H1 (cell line): ENCODE measurements at regions not wholly inside any gene's neighbourhood (a gene's known extent, or its start where the extent isn't known, plus 50 kb on each side); places are given as distances from the start of the nearest gene placed in this dataset.

Source experiments
- CTCF ChIA-PET: fragments of 300-600 bp; sonication (Branson Sonifier 250); formaldehyde crosslinking; loops from one replicate; lab custom pipeline; 2021; ENCODE audit not compliant: partially characterized antibody; lab: Charles Lee
- POLR2A ChIA-PET: fragments of 300-600 bp; sonication (Branson Sonifier 250); formaldehyde crosslinking; loops from one replicate; lab custom pipeline; 2021; ENCODE audit warnings: inconsistent platforms; ENCODE audit not compliant: partially characterized antibody; lab: Charles Lee
- DNase-seq, 2 experiments: peaks; one replicate each; pipeline versions ENCODE4 v3.0.0 to v3.0.0-alpha.2; 2010 to 2022; ENCODE audit warnings: low spot score in 2 of 2, low read depth in 1 of 2, mixed read lengths in 1 of 2
- FAIRE-seq: peaks from 2 replicates; lab custom pipeline; 2011; peaks lifted over from hg19 to GRCh38; lab: Jason Lieb, UNC
- H2AFZ ChIP-seq: 2 replicates; pipeline ENCODE4 v1.8.1; 2012; ENCODE audit warnings: low read length, inconsistent platforms
- H2AK5ac ChIP-seq: 2 replicates; pipeline ENCODE4 v1.6.1; 2013; ENCODE audit warnings: low read depth, low read length
- H2BK120ac ChIP-seq: replicated peaks from 2 replicates; pipeline ENCODE3; 2013; ENCODE audit warnings: low read depth, low read length, inconsistent platforms
- H2BK12ac ChIP-seq: 2 replicates; pipeline ENCODE4 v1.6.1; 2013; ENCODE audit warnings: low read depth, low read length
- H2BK15ac ChIP-seq: 2 replicates; pipeline ENCODE4 v1.6.1; 2013; ENCODE audit warnings: low read length
- H2BK20ac ChIP-seq: 2 replicates; pipeline ENCODE4 v1.6.1; 2013; ENCODE audit warnings: low read length
- H2BK5ac ChIP-seq: 2 replicates; pipeline ENCODE4 v1.6.1; 2013; ENCODE audit warnings: low read depth, low read length
- H3K14ac ChIP-seq: 2 replicates; pipeline ENCODE4 v1.6.1; 2013; ENCODE audit warnings: inconsistent platforms; ENCODE audit not compliant: insufficient read length
- H3K18ac ChIP-seq: 2 replicates; pipeline ENCODE4 v1.6.1; 2013; ENCODE audit warnings: low read length; ENCODE audit errors: extremely low read depth
- H3K23ac ChIP-seq: 2 replicates; pipeline ENCODE4 v1.6.1; 2013; ENCODE audit warnings: inconsistent platforms; ENCODE audit not compliant: insufficient read length
- H3K23me2 ChIP-seq: 2 replicates; pipeline ENCODE4 v1.6.1; 2013; ENCODE audit warnings: low read depth, low read length
- H3K27ac ChIP-seq: 2 replicates; pipeline ENCODE4 v1.6.1; 2011; ENCODE audit warnings: low read depth, low read length, inconsistent platforms
- H3K27me3 ChIP-seq, 4 experiments: replicated peaks in 1 of 4; 1 replicate in 1 of 4; 2 replicates in 3 of 4; pipeline versions ENCODE4 v1.6.1 to v1.8.1; 2011 to 2013; ENCODE audit warnings: low read length in 3 of 4, mild to moderate bottlenecking in 3 of 4, inconsistent platforms in 2 of 4, mixed read lengths in 2 of 4, moderate library complexity in 1 of 4; ENCODE audit not compliant: control insufficient read depth in 3 of 4, insufficient read depth in 3 of 4; ENCODE audit errors: extremely low read depth in 1 of 4
- H3K36me3 ChIP-seq, 4 experiments: 2 replicates each; pipeline versions ENCODE4 v1.6.1 to v1.8.1; 2011 to 2013; ENCODE audit warnings: mild to moderate bottlenecking in 4 of 4, low read length in 3 of 4, moderate library complexity in 2 of 4, control low read depth in 1 of 4, inconsistent platforms in 1 of 4; ENCODE audit not compliant: insufficient read depth in 4 of 4, control insufficient read depth in 2 of 4
- H3K4ac ChIP-seq: replicated peaks from 2 replicates; pipeline ENCODE3; 2013; ENCODE audit warnings: low read length, low read depth, mixed read lengths, inconsistent platforms; ENCODE audit not compliant: insufficient read length
- H3K4me1 ChIP-seq, 4 experiments: replicated peaks in 1 of 4; 1 replicate in 1 of 4; 2 replicates in 3 of 4; pipeline versions ENCODE4 v1.6.1 to v1.8.1; 2011 to 2013; ENCODE audit warnings: low read length in 3 of 4, inconsistent platforms in 2 of 4, mixed read lengths in 1 of 4; ENCODE audit not compliant: insufficient read depth in 4 of 4, control insufficient read depth in 3 of 4
- H3K4me2 ChIP-seq, 2 experiments: 2 replicates each; pipeline versions ENCODE4 v1.6.1 to v1.8.1; 2011 to 2013; ENCODE audit warnings: low read depth in 2 of 2, low read length in 2 of 2, control low read depth in 1 of 2, inconsistent platforms in 1 of 2, mild to moderate bottlenecking in 1 of 2; ENCODE audit not compliant: insufficient read depth in 1 of 2
- H3K4me3 ChIP-seq, 4 experiments: fragments of 200-600, 300-600 bp in 1 of 4; sonication (generic), shearing (Covaris generic), sonication (Bioruptor Twin) in 1 of 4; 2 replicates each; pipeline versions ENCODE4 v1.5.1 to v1.8.1; 2011 to 2016; ENCODE audit warnings: low read length in 4 of 4, low read depth in 3 of 4, control low read depth in 2 of 4, inconsistent platforms in 2 of 4, mild to moderate bottlenecking in 2 of 4, mixed read lengths in 1 of 4, moderate library complexity in 1 of 4; ENCODE audit not compliant: insufficient read depth in 2 of 4; ENCODE audit errors: extremely low read depth in 1 of 4
- H3K56ac ChIP-seq: replicated peaks from 2 replicates; pipeline ENCODE3; 2013; ENCODE audit warnings: low read depth, mild to moderate bottlenecking, mixed read lengths, low read length, inconsistent platforms; ENCODE audit not compliant: insufficient read length
- H3K79me1 ChIP-seq: 2 replicates; pipeline ENCODE4 v1.6.1; 2013; ENCODE audit warnings: low read depth, low read length, control low read depth
- H3K79me2 ChIP-seq, 2 experiments: 2 replicates each; pipeline versions ENCODE4 v1.6.1 to v1.8.1; 2012 to 2013; ENCODE audit warnings: low read length in 2 of 2, mild to moderate bottlenecking in 2 of 2, inconsistent platforms in 1 of 2; ENCODE audit not compliant: insufficient read depth in 2 of 2, control insufficient read depth in 1 of 2
- H3K9ac ChIP-seq, 4 experiments: replicated peaks in 1 of 4; 1 replicate in 1 of 4; 2 replicates in 3 of 4; pipeline versions ENCODE4 v1.6.1 to v1.8.1; 2011 to 2013; ENCODE audit warnings: low read depth in 3 of 4, low read length in 3 of 4, control low read depth in 2 of 4, mild to moderate bottlenecking in 2 of 4, moderate library complexity in 2 of 4, inconsistent platforms in 1 of 4; ENCODE audit errors: extremely low read depth in 1 of 4
- H3K9me3 ChIP-seq, 2 experiments: 2 replicates each; pipeline versions ENCODE4 v1.6.1 to v1.8.1; 2012 to 2013; ENCODE audit warnings: mild to moderate bottlenecking in 2 of 2, moderate library complexity in 2 of 2, control low read depth in 1 of 2, inconsistent platforms in 1 of 2, low read depth in 1 of 2, low read length in 1 of 2, mixed read lengths in 1 of 2; ENCODE audit not compliant: insufficient read depth in 2 of 2
- H4K20me1 ChIP-seq, 2 experiments: replicated peaks in 1 of 2; 2 replicates each; pipeline versions ENCODE3 to v1.8.1; 2011 to 2013; ENCODE audit warnings: inconsistent platforms in 2 of 2, low read length in 2 of 2, mild to moderate bottlenecking in 1 of 2; ENCODE audit not compliant: insufficient read depth in 2 of 2, control insufficient read depth in 1 of 2
- H4K5ac ChIP-seq: 2 replicates; pipeline ENCODE4 v1.6.1; 2013; ENCODE audit warnings: low read length, low read depth, mixed read lengths, inconsistent platforms; ENCODE audit not compliant: insufficient read length
- H4K8ac ChIP-seq: 2 replicates; pipeline ENCODE4 v1.8.0; 2013; ENCODE audit warnings: mild to moderate bottlenecking, moderate library complexity, low read length, inconsistent platforms; ENCODE audit not compliant: insufficient read depth; ENCODE audit errors: extremely low read depth
- H4K91ac ChIP-seq: replicated peaks from 2 replicates; pipeline ENCODE3; 2013; ENCODE audit warnings: low read length, mixed read lengths, inconsistent platforms; ENCODE audit not compliant: insufficient read length
- BACH1 ChIP-seq: IDR thresholded peaks from 2 replicates; pipeline ENCODE4 v1.6.1; 2012; ENCODE audit warnings: low read length, improper control_type of control experiment
- BCL11A ChIP-seq, 2 experiments: IDR thresholded peaks; one replicate each; pipeline ENCODE4 v1.6.1; 2011; ENCODE audit warnings: low read depth in 2 of 2, low read length in 2 of 2, mild to moderate bottlenecking in 2 of 2
- CHD2 ChIP-seq: IDR thresholded peaks from 2 replicates; pipeline ENCODE4 v1.6.1; 2012; ENCODE audit warnings: low read length, improper control_type of control experiment
- JUN ChIP-seq: IDR thresholded peaks from 2 replicates; pipeline ENCODE4 v1.6.1; 2011; ENCODE audit warnings: low read depth, mild to moderate bottlenecking, improper control_type of control experiment, low read length
- NANOG ChIP-seq: IDR thresholded peaks from 2 replicates; pipeline ENCODE4 v1.6.1; 2011; ENCODE audit warnings: low read length, low read depth, mild to moderate bottlenecking, inconsistent platforms; ENCODE audit not compliant: insufficient read depth, poor library complexity, severe bottlenecking
- PHF8 ChIP-seq: fragments of 200-600 bp; sonication (generic); conservative IDR thresholded peaks from 2 replicates; pipeline ENCODE4 v1.7.1; 2012; ENCODE audit warnings: low read depth, mild to moderate bottlenecking, inconsistent platforms, low read length, moderate library complexity
- RAD21 ChIP-seq, 2 experiments: IDR thresholded peaks in 1 of 2; conservative IDR thresholded peaks in 1 of 2; 2 replicates each; pipeline ENCODE4 v1.6.1; 2011; ENCODE audit warnings: low read depth in 2 of 2, low read length in 2 of 2, improper control_type of control experiment in 1 of 2, inconsistent platforms in 1 of 2, mild to moderate bottlenecking in 1 of 2, moderate library complexity in 1 of 2
- RNF2 ChIP-seq: fragments of 200-900, 300-1000 bp; sonication (generic); IDR thresholded peaks from 2 replicates; pipeline ENCODE4 v1.7.1; 2016; ENCODE audit warnings: borderline replicate concordance, low read depth, mild to moderate bottlenecking, antibody characterized with exemption, low read length; ENCODE audit not compliant: poor library complexity, severe bottlenecking; ENCODE audit errors: missing control alignments
- WGBS, 2 experiments: shearing (Covaris generic) in 1 of 2; methylation state at CpG; one replicate each; pipeline versions ENCODE4 v1.1.6 to v1.1.7; 2013 to 2015; ENCODE audit warnings: low lambda C conversion rate in 2 of 2, mixed read lengths in 2 of 2, inconsistent platforms in 1 of 2, low coverage in 1 of 2, missing lambda C conversion rate in 1 of 2; ENCODE audit not compliant: insufficient replicate concordance in 2 of 2, insufficient coverage in 1 of 2, insufficient read length in 1 of 2; ENCODE audit errors: extremely low coverage in 1 of 2, missing lambda C conversion rate in 1 of 2; 5-methylcytosine and 5-hydroxymethylcytosine counted together
- TF ChIP-seq, protein P1 (sequence below), 3 experiments: IDR thresholded peaks; 1 replicate in 2 of 3; 2 replicates in 1 of 3; pipeline versions ENCODE4 v1.5.1 to v1.6.1; 2011; ENCODE audit warnings: low read length in 3 of 3, mild to moderate bottlenecking in 3 of 3, inconsistent platforms in 2 of 3, low read depth in 1 of 3, moderate library complexity in 1 of 3; ENCODE audit not compliant: insufficient read depth in 1 of 3; ENCODE audit errors: control extremely low read depth in 1 of 3

DNA sequence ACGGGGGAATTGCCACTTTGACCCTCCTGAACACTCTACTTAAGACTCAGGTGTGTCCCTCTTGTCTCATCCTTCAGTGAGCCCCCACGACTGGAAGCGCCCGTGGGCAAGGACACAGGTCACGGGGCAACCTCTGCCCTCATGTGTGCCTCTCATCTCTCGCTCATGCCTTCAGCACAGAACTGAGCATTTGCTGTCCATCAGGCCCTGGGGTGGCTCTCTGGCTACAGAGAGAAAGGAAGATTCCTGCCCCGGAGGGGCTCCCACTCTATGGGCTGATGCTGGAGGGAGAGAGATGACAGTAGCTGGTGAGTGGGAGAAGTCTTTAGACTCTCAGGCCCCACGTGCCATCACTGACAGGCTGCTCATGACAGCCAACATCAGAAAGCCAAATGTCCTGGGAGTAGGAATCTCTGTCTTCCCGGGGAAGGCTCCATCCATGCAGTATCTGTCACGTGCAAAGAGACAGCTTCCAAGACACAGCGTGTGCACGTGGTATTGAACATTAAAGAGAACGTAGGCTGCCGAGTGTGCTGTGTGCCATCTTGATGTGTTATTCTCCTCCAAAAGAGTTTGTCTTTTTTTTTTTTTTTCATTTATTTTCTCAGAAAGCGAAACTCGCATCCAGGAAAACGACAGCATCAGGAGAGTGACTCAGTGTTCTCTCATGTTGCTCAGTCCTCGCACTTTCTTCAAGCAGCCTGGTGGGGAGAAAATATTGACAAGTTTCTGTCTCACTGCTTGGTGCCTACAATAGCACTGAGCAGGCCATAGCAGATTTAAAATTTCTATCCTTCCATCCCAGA, 190.5 kb downstream of the GAS1 start:
- no peak overlapping the region for H4K91ac ChIP-seq
- WGBS, 2 experiments: 86% methylated on average over 18 of the region's 18 CpGs; no CpG with 5 or more reads in 1 of the 2 experiments
- H3K56ac ChIP-seq: no peak overlapping the region
- no peaks in the 10 kb centered on the region for H3K36me3 ChIP-seq
- no peak overlapping the region for H3K4ac ChIP-seq
- H3K14ac ChIP-seq: no peak overlapping the region
- no peaks in the 10 kb centered on the region for H3K4me1 ChIP-seq
- no peak overlapping the region for H2BK120ac ChIP-seq
- H2BK15ac ChIP-seq: no peak overlapping the region
- H2AK5ac ChIP-seq: no peak overlapping the region
- no peak overlapping the region for H4K5ac ChIP-seq
- H2BK12ac ChIP-seq: no peak overlapping the region
- H3K4me2 ChIP-seq: no peak overlapping the region
- H3K23me2 ChIP-seq: no peaks in the 10 kb centered on the region
- no peaks in the 10 kb centered on the region for H3K79me1 ChIP-seq
- no peak overlapping the region for H2BK5ac ChIP-seq
- no peak overlapping the region for H3K18ac ChIP-seq
- no peak overlapping the region for H3K9ac ChIP-seq
- H3K23ac ChIP-seq: no peak overlapping the region
- FAIRE-seq (no peak), DNase-seq (no peak)
- ChIA-PET POLR2A (no interaction called here), CTCF (interaction anchor here (0.7 kb wide), 1 partner anchor 11 kb away, joined by 8 read pairs; no protein-coding TSS in a partner anchor)
- no peak overlapping the region for H2BK20ac ChIP-seq
- no peaks in the 10 kb centered on the region for H3K9me3 ChIP-seq
- H3K27ac ChIP-seq: no peak overlapping the region
- H4K20me1 ChIP-seq: no peaks in the 10 kb centered on the region
- no peak overlapping the region for H2AFZ ChIP-seq
- H3K4me3 ChIP-seq: no peak overlapping the region
- no peaks in the 10 kb centered on the region for H3K27me3 ChIP-seq
- no peaks in the 10 kb centered on the region for H3K79me2 ChIP-seq
- H4K8ac ChIP-seq: no peak overlapping the region
- no peak for TF ChIP-seq BCL11A (IDR thresholded peaks at IDR 0.05; ENCODE audit: low read depth in 2 of 2, low read length in 2 of 2)
- TF ChIP-seq RAD21 (IDR thresholded peaks at IDR 0.05 in 1 of 2, conservative IDR thresholded peaks at IDR 0.05 in 1 of 2; ENCODE audit: low read depth in 2 of 2, low read length in 2 of 2): no peak
- TF ChIP-seq RNF2: no peak
- TF ChIP-seq JUN: no peak
- TF ChIP-seq PHF8: no peak
- TF ChIP-seq NANOG: no peak
- TF ChIP-seq BACH1: no peak
- TF ChIP-seq, protein P1, sequence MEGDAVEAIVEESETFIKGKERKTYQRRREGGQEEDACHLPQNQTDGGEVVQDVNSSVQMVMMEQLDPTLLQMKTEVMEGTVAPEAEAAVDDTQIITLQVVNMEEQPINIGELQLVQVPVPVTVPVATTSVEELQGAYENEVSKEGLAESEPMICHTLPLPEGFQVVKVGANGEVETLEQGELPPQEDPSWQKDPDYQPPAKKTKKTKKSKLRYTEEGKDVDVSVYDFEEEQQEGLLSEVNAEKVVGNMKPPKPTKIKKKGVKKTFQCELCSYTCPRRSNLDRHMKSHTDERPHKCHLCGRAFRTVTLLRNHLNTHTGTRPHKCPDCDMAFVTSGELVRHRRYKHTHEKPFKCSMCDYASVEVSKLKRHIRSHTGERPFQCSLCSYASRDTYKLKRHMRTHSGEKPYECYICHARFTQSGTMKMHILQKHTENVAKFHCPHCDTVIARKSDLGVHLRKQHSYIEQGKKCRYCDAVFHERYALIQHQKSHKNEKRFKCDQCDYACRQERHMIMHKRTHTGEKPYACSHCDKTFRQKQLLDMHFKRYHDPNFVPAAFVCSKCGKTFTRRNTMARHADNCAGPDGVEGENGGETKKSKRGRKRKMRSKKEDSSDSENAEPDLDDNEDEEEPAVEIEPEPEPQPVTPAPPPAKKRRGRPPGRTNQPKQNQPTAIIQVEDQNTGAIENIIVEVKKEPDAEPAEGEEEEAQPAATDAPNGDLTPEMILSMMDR (IDR thresholded peaks at IDR 0.05; ENCODE audit: control extremely low read depth in 1 of 3, insufficient read depth in 1 of 3, low read depth in 1 of 3, low read length in 3 of 3): no peak
- no peak for TF ChIP-seq CHD2
